ENCODE measurements at regions not wholly inside any gene's neighbourhood (a gene's known extent, or its start where the extent isn't known, plus 50 kb on each side); places are given as distances from the start of the nearest gene placed in this dataset.
A peak's percentile ranks its signal among the peaks of the same experiment; 100 is the strongest.

GRCh38 chr2:207334301-207334623 lies 168.5 kb upstream of the KLF7 start:
- BruUV-seq (replicated peaks), result no TSS peak
- ATAC-seq (0 out of 2 replicates have a peak, but pooled peaks have one; percentile 3), DNase-seq (ENCODE audit: low read depth, low spot score) (no peak)
- Histone ChIP-seq H3K9me3 (ENCODE audit: control insufficient read depth, insufficient read depth, low read depth, low read length) (no peaks in the 10 kb centered on the region; the same call in 1 of the 2 replicates), H3K4me1 (ENCODE audit: control insufficient read depth, insufficient read depth, low read length) (peaks cover 19% of the 10 kb centered on the region), H3K36me3 (ENCODE audit: control insufficient read depth, insufficient read depth, low read length) (no peaks in the 10 kb centered on the region), H3K27me3 (ENCODE audit: control insufficient read depth, insufficient read depth, low read length) (no peaks in the 10 kb centered on the region), H3K4me3 (ENCODE audit: low read depth in 2 of 2, low read length in 2 of 2) (peak overlapping the region; percentile 20 to 48), H3K27ac (ENCODE audit: low read length) (peak overlapping the region; percentile 81)
- intact Hi-C loops (cut with micrococcal nuclease; ENCODE audit: unreplicated experiment), result no loop called here
- CTCF ChIA-PET, result interaction anchor here (0.6 kb wide), 1 partner anchor 239 kb away, joined by 3 read pairs; no protein-coding TSS in a partner anchor
- in situ Hi-C loops (cut with HindIII; ENCODE audit: low pct_unique_long_range_greater_than_20kb, low sequenced_read_pairs), result no loop called here
- TF ChIP-seq, protein P1, sequence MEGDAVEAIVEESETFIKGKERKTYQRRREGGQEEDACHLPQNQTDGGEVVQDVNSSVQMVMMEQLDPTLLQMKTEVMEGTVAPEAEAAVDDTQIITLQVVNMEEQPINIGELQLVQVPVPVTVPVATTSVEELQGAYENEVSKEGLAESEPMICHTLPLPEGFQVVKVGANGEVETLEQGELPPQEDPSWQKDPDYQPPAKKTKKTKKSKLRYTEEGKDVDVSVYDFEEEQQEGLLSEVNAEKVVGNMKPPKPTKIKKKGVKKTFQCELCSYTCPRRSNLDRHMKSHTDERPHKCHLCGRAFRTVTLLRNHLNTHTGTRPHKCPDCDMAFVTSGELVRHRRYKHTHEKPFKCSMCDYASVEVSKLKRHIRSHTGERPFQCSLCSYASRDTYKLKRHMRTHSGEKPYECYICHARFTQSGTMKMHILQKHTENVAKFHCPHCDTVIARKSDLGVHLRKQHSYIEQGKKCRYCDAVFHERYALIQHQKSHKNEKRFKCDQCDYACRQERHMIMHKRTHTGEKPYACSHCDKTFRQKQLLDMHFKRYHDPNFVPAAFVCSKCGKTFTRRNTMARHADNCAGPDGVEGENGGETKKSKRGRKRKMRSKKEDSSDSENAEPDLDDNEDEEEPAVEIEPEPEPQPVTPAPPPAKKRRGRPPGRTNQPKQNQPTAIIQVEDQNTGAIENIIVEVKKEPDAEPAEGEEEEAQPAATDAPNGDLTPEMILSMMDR (IDR thresholded peaks at IDR 0.05), result no peak
- TF ChIP-seq REST (IDR thresholded peaks at IDR 0.05; ENCODE audit: insufficient read depth in 1 of 2, low read depth in 2 of 2, low read length in 1 of 2) (no peak), SIN3A (IDR thresholded peaks at IDR 0.05; ENCODE audit: borderline replicate concordance, insufficient read depth, low read depth, low read length) (no peak), TCF7L2 (IDR thresholded peaks at IDR 0.05; ENCODE audit: low read depth, low read length) (no peak), POLR2AphosphoS5 (IDR thresholded peaks at IDR 0.05; ENCODE audit: low read depth, low read length) (no peak)
- POLR2A ChIA-PET, result interaction anchor here (0.6 kb wide), 1 partner anchor 192 kb away, joined by 5 read pairs; no protein-coding TSS in a partner anchor

- peak; percentile 87 for ATAC-seq
- TF ChIP-seq POLR2AphosphoS5 (IDR thresholded peaks at IDR 0.05; ENCODE audit: low read depth, low read length) (no peak), TCF7L2 (IDR thresholded peaks at IDR 0.05; ENCODE audit: low read depth, low read length) (no peak), REST (IDR thresholded peaks at IDR 0.05; ENCODE audit: insufficient read depth in 1 of 2, low read depth in 2 of 2, low read length in 1 of 2) (no peak), SIN3A (IDR thresholded peaks at IDR 0.05; ENCODE audit: borderline replicate concordance, insufficient read depth, low read depth, low read length) (no peak)
- TF ChIP-seq, protein P1 (IDR thresholded peaks at IDR 0.05), result no peak
- no TSS peak for BruUV-seq (replicated peaks)
- Histone ChIP-seq H3K4me3 (ENCODE audit: low read depth in 2 of 2, low read length in 2 of 2) (peak overlapping the region; percentile 20 to 48), H3K4me1 (ENCODE audit: control insufficient read depth, insufficient read depth, low read length) (peaks cover 19% of the 10 kb centered on the region), H3K27ac (ENCODE audit: low read length) (peak overlapping the region; percentile 81), H3K36me3 (ENCODE audit: control insufficient read depth, insufficient read depth, low read length) (no peaks in the 10 kb centered on the region), H3K9me3 (ENCODE audit: control insufficient read depth, insufficient read depth, low read depth, low read length) (no peaks in the 10 kb centered on the region; the same call in 1 of the 2 replicates), H3K27me3 (ENCODE audit: control insufficient read depth, insufficient read depth, low read length) (no peaks in the 10 kb centered on the region)
- intact Hi-C loops (cut with micrococcal nuclease; ENCODE audit: unreplicated experiment) (no loop called here), in situ Hi-C loops (cut with HindIII; ENCODE audit: low pct_unique_long_range_greater_than_20kb, low sequenced_read_pairs) (no loop called here)
- POLR2A ChIA-PET, result interaction anchor here (0.6 kb wide), 1 partner anchor 193 kb away, joined by 5 read pairs; no protein-coding TSS in a partner anchor
- peak; percentile 47 for DNase-seq (ENCODE audit: low read depth, low spot score)
- CTCF ChIA-PET, result interaction anchor here (0.6 kb wide), 1 partner anchor 238 kb away, joined by 3 read pairs; no protein-coding TSS in a partner anchor
Measured at GRCh38 chr2:207334624-207335371, 169.1 kb upstream of the KLF7 start.

Measured in Panc1 (cell line).